Trophoblast cell (in vitro differentiated cells and primary cell): ENCODE measurements at regions not wholly inside any gene's neighbourhood (a gene's known extent, or its start where the extent isn't known, plus 50 kb on each side); places are given as distances from the start of the nearest gene placed in this dataset.

Experiments used
- DNase-seq, 2 donors: peaks; one replicate each; pipeline ENCODE4 v3.0.0-alpha.2; 2016
- H2AFZ ChIP-seq: 2 replicates; pipeline ENCODE4 v1.6.1; 2013; ENCODE audit warnings: low read length, moderate library complexity, mild to moderate bottlenecking; ENCODE audit not compliant: insufficient read depth, poor library complexity
- H2AK5ac ChIP-seq: 2 replicates; pipeline ENCODE4 v1.6.1; 2013; ENCODE audit warnings: mild to moderate bottlenecking, low read length
- H2BK120ac ChIP-seq: 2 replicates; pipeline ENCODE4 v1.6.1; 2013; ENCODE audit warnings: low read length, mild to moderate bottlenecking, moderate library complexity; ENCODE audit not compliant: insufficient read depth, poor library complexity
- H2BK12ac ChIP-seq: 2 replicates; pipeline ENCODE4 v1.6.1; 2013; ENCODE audit warnings: mild to moderate bottlenecking, low read length, moderate library complexity
- H2BK5ac ChIP-seq: 2 replicates; pipeline ENCODE4 v1.6.1; 2013; ENCODE audit warnings: low read length, low read depth, moderate library complexity, mild to moderate bottlenecking; ENCODE audit not compliant: poor library complexity
- H3K14ac ChIP-seq: 2 replicates; pipeline ENCODE4 v1.6.1; 2013; ENCODE audit warnings: mild to moderate bottlenecking, low read length
- H3K18ac ChIP-seq: 2 replicates; pipeline ENCODE4 v1.6.1; 2013; ENCODE audit warnings: mild to moderate bottlenecking, low read length
- H3K23ac ChIP-seq: 2 replicates; pipeline ENCODE4 v1.6.1; 2013; ENCODE audit warnings: low read length
- H3K27ac ChIP-seq: 2 replicates; pipeline ENCODE4 v1.5.1; 2013; ENCODE audit warnings: low read depth, mild to moderate bottlenecking, inconsistent platforms, low read length, moderate library complexity
- H3K27me3 ChIP-seq: 2 replicates; pipeline ENCODE4 v1.6.1; 2013; ENCODE audit warnings: inconsistent platforms, mild to moderate bottlenecking, low read length, moderate library complexity; ENCODE audit not compliant: insufficient read depth
- H3K36me3 ChIP-seq, 2 experiments: 1 replicate in 1 of 2; 2 replicates in 1 of 2; pipeline ENCODE4 v1.6.1; 2013; ENCODE audit warnings: low read length in 2 of 2, mild to moderate bottlenecking in 2 of 2, moderate library complexity in 1 of 2; ENCODE audit not compliant: insufficient read depth in 2 of 2, control insufficient read depth in 1 of 2
- H3K4ac ChIP-seq: 2 replicates; pipeline ENCODE4 v1.6.1; 2013; ENCODE audit warnings: low read depth, mild to moderate bottlenecking, low read length, moderate library complexity
- H3K4me1 ChIP-seq, 2 experiments: 1 replicate in 1 of 2; 2 replicates in 1 of 2; pipeline ENCODE4 v1.6.1; 2013; ENCODE audit warnings: low read length in 2 of 2, mild to moderate bottlenecking in 2 of 2, moderate library complexity in 1 of 2; ENCODE audit not compliant: insufficient read depth in 2 of 2, control insufficient read depth in 1 of 2
- H3K4me2 ChIP-seq: 2 replicates; pipeline ENCODE4 v1.6.1; 2013; ENCODE audit warnings: inconsistent platforms, mild to moderate bottlenecking, low read length, moderate library complexity
- H3K4me3 ChIP-seq: 2 replicates; pipeline ENCODE4 v1.5.1; 2013; ENCODE audit warnings: mild to moderate bottlenecking, low read depth, low read length, inconsistent platforms
- H3K79me1 ChIP-seq: one replicate; pipeline ENCODE4 v1.6.1; 2013; ENCODE audit warnings: low read length
- H3K79me2 ChIP-seq: 2 replicates; pipeline ENCODE4 v1.6.1; 2013; ENCODE audit warnings: low read length, mild to moderate bottlenecking; ENCODE audit not compliant: control insufficient read depth, insufficient read depth, poor library complexity
- H3K9ac ChIP-seq: 2 replicates; pipeline ENCODE4 v1.6.1; 2013; ENCODE audit warnings: mild to moderate bottlenecking, low read length
- H3K9me3 ChIP-seq: 2 replicates; pipeline ENCODE4 v1.6.1; 2013; ENCODE audit warnings: low read depth, mild to moderate bottlenecking, control low read depth, inconsistent platforms, low read length; ENCODE audit not compliant: insufficient read depth
- H4K12ac ChIP-seq: 2 replicates; pipeline ENCODE4 v1.6.1; 2013; ENCODE audit warnings: low read depth, mild to moderate bottlenecking, low read length, moderate library complexity
- H4K8ac ChIP-seq: 2 replicates; pipeline ENCODE4 v1.6.1; 2013; ENCODE audit warnings: low read depth, mild to moderate bottlenecking, low read length, moderate library complexity
- H4K91ac ChIP-seq: one replicate; pipeline ENCODE4 v1.6.1; 2013; ENCODE audit warnings: low read depth, mild to moderate bottlenecking, low read length, moderate library complexity
- WGBS: extraction: QIAGEN DNeasy Blood & Tissue Kit; methylation state at CpG from one replicate; pipeline ENCODE4 v1.1.7; 2013; ENCODE audit warnings: missing lambda C conversion rate; ENCODE audit not compliant: insufficient read length, insufficient coverage; ENCODE audit errors: extremely low coverage; 5-methylcytosine and 5-hydroxymethylcytosine counted together

- Histone ChIP-seq H2AK5ac (no peak overlapping the region), H2BK5ac (no peak overlapping the region), H3K4me2 (no peak overlapping the region), H3K9ac (no peak overlapping the region), H4K12ac (no peak overlapping the region), H3K4me1 (no peaks in the 10 kb centered on the region), H3K27me3 (no peaks in the 10 kb centered on the region), H4K91ac (no peak overlapping the region), H4K8ac (no peak overlapping the region), H3K4ac (no peak overlapping the region), H3K79me2 (no peaks in the 10 kb centered on the region), H3K4me3 (no peak overlapping the region), H3K9me3 (peaks cover 2% of the 10 kb centered on the region), H3K36me3 (no peaks in the 10 kb centered on the region), H3K14ac (no peak overlapping the region), H2BK120ac (no peak overlapping the region), H3K23ac (no peak overlapping the region), H3K79me1 (no peaks in the 10 kb centered on the region), H3K27ac (no peak overlapping the region), H2AFZ (no peak overlapping the region), H2BK12ac (no peak overlapping the region), H3K18ac (no peak overlapping the region)
- no peak for DNase-seq
- WGBS, result no CpG with 5 or more reads among the region's 4 CpGs
Observed at GRCh38 chr15:31239409-31239808, 87.2 kb upstream of the KLF13 start.

- Histone ChIP-seq H4K91ac (no peak overlapping the region), H3K4me3 (no peak overlapping the region), H2BK120ac (no peak overlapping the region), H2BK5ac (no peak overlapping the region), H4K12ac (no peak overlapping the region), H3K79me2 (no peaks in the 10 kb centered on the region), H2BK12ac (no peak overlapping the region), H3K4me2 (no peak overlapping the region), H3K14ac (no peak overlapping the region), H4K8ac (no peak overlapping the region), H3K4ac (no peak overlapping the region), H3K18ac (no peak overlapping the region), H2AK5ac (no peak overlapping the region), H3K23ac (no peak overlapping the region), H3K36me3 (no peaks in the 10 kb centered on the region), H3K9ac (no peak overlapping the region), H3K9me3 (peaks cover 2% of the 10 kb centered on the region), H3K79me1 (no peaks in the 10 kb centered on the region), H3K27ac (no peak overlapping the region), H2AFZ (no peak overlapping the region), H3K4me1 (no peaks in the 10 kb centered on the region), H3K27me3 (no peaks in the 10 kb centered on the region)
- DNase-seq, result no peak
- no CpG with 5 or more reads among the region's 8 CpGs for WGBS
Observed at GRCh38 chr15:31241888-31242522, 84.6 kb upstream of the KLF13 start.

DNA sequence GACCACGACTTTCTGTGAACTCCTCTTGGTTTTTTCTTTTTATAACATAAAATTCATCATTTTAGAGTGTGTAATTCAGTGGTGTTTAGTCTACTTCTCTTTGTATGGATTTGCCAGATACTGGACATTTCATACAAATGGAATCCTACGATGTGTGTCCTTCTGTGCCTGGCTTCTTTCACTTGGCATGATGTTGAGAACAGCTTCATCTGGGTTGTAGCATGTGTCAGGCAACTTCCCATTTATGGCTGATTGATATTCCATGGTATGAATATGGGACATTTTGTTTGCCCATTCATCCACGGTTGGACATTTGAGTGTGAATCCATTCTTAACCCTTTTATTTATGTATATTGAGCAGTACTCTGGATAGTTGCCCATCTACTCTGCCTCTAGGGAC is 82.7 kb upstream of the KLF13 start:
- no peak overlapping the region for H3K27ac ChIP-seq
- H4K8ac ChIP-seq, result no peak overlapping the region
- no peak overlapping the region for H2BK12ac ChIP-seq
- no peak overlapping the region for H3K14ac ChIP-seq
- no peaks in the 10 kb centered on the region for H3K36me3 ChIP-seq
- H4K12ac ChIP-seq, result no peak overlapping the region
- H4K91ac ChIP-seq, result no peak overlapping the region
- H2BK120ac ChIP-seq, result no peak overlapping the region
- H3K79me1 ChIP-seq, result no peaks in the 10 kb centered on the region
- no peak for DNase-seq
- H2BK5ac ChIP-seq, result no peak overlapping the region
- H3K4me1 ChIP-seq, result no peaks in the 10 kb centered on the region
- H3K18ac ChIP-seq, result no peak overlapping the region
- H2AFZ ChIP-seq, result no peak overlapping the region
- H3K9ac ChIP-seq, result no peak overlapping the region
- H3K4me2 ChIP-seq, result no peak overlapping the region
- no peak overlapping the region for H3K4me3 ChIP-seq
- H3K23ac ChIP-seq, result no peak overlapping the region
- peaks cover 2% of the 10 kb centered on the region for H3K9me3 ChIP-seq
- no peak overlapping the region for H2AK5ac ChIP-seq
- WGBS, result no CpG with 5 or more reads among the region's 3 CpGs
- no peaks in the 10 kb centered on the region for H3K79me2 ChIP-seq
- H3K4ac ChIP-seq, result no peak overlapping the region
- no peaks in the 10 kb centered on the region for H3K27me3 ChIP-seq

GRCh38 chr15:31245135-31245689 is 81.4 kb upstream of the KLF13 start:
- H2AK5ac ChIP-seq, result no peak overlapping the region
- H3K79me2 ChIP-seq, result no peaks in the 10 kb centered on the region
- H3K79me1 ChIP-seq, result no peaks in the 10 kb centered on the region
- H3K9ac ChIP-seq, result no peak overlapping the region
- no peak overlapping the region for H3K23ac ChIP-seq
- no peak overlapping the region for H4K8ac ChIP-seq
- no peaks in the 10 kb centered on the region for H3K36me3 ChIP-seq
- H2BK12ac ChIP-seq, result no peak overlapping the region
- peaks cover 2% of the 10 kb centered on the region for H3K9me3 ChIP-seq
- no peak overlapping the region for H3K4ac ChIP-seq
- H3K14ac ChIP-seq, result no peak overlapping the region
- H2BK120ac ChIP-seq, result no peak overlapping the region
- no peak overlapping the region for H3K4me3 ChIP-seq
- H4K91ac ChIP-seq, result no peak overlapping the region
- H4K12ac ChIP-seq, result no peak overlapping the region
- no peak overlapping the region for H3K18ac ChIP-seq
- H2AFZ ChIP-seq, result no peak overlapping the region
- H3K27ac ChIP-seq, result no peak overlapping the region
- no CpG with 5 or more reads among the region's 4 CpGs for WGBS
- H3K4me1 ChIP-seq, result no peaks in the 10 kb centered on the region
- H2BK5ac ChIP-seq, result no peak overlapping the region
- DNase-seq, result no peak
- no peak overlapping the region for H3K4me2 ChIP-seq
- H3K27me3 ChIP-seq, result no peaks in the 10 kb centered on the region
